ENCODE measurements at regions not wholly inside any gene's neighbourhood (a gene's known extent, or its start where the extent isn't known, plus 50 kb on each side); places are given as distances from the start of the nearest gene placed in this dataset.
"Not testable (repeated sequence)": the region's sequence is repeated elsewhere in the genome, so short reads cannot be mapped to it uniquely, and the experiment has no call there.

GRCh38 chr13:50463719-50464118 lies 379.8 kb downstream of the DLEU7 start:
- H3K4me3 ChIP-seq (ENCODE audit: low read depth, low read length): no peak overlapping the region
- no peak for DNase-seq (ENCODE audit: low read depth)
- TF ChIP-seq MYC (IDR thresholded peaks at IDR 0.05; ENCODE audit: low read depth, low read length): no peak
- TF ChIP-seq, protein P1, sequence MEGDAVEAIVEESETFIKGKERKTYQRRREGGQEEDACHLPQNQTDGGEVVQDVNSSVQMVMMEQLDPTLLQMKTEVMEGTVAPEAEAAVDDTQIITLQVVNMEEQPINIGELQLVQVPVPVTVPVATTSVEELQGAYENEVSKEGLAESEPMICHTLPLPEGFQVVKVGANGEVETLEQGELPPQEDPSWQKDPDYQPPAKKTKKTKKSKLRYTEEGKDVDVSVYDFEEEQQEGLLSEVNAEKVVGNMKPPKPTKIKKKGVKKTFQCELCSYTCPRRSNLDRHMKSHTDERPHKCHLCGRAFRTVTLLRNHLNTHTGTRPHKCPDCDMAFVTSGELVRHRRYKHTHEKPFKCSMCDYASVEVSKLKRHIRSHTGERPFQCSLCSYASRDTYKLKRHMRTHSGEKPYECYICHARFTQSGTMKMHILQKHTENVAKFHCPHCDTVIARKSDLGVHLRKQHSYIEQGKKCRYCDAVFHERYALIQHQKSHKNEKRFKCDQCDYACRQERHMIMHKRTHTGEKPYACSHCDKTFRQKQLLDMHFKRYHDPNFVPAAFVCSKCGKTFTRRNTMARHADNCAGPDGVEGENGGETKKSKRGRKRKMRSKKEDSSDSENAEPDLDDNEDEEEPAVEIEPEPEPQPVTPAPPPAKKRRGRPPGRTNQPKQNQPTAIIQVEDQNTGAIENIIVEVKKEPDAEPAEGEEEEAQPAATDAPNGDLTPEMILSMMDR (IDR thresholded peaks at IDR 0.05; ENCODE audit: low read depth, low read length): no peak

DNA sequence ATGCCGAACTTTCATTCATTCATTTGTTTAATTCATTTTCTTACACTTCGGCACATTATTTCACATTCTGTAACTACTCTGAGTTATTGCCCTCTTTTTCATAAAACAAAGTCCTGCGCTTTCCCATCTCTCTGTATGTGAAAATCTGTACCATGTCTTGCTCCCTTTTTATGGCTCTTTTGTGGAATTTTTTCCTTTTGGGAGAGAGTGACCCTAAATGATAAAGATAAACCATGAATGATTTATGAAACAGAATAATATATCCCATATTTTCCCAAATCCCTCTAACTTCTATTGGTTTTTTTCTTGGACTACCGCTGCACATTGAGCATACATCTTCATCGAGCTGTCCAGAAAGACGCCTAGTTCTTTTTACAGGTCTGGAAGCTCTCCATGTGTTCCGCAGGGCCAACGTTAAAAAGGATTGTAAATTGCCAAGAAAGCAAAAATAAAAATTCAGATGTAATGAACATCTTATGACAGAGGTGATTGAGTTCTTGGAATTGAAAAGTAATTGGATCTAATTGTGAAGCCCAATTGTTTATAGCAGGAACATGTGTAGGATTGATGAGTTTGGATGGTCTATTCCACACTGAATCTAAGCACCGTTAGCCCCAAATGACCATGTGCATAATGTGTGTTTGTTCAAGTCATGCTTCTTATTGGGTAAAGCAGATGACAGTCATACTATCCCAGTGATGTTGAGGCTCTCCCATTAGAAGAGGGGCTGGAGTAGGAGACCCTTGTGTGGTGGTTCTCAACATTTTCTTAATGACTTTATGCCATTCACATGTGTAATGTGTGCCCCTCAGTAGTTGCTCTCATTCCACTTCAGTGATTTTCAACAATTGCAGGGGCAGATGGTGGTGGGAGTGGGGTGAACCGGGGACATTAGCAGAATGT lies 378.9 kb downstream of the DLEU7 start:
- no peak for DNase-seq (ENCODE audit: low read depth)
- H3K4me3 ChIP-seq (ENCODE audit: low read depth, low read length): no peak overlapping the region
- TF ChIP-seq MYC (IDR thresholded peaks at IDR 0.05; ENCODE audit: low read depth, low read length): no peak
- TF ChIP-seq, protein P1 (IDR thresholded peaks at IDR 0.05; ENCODE audit: low read depth, low read length): no peak
- TF ChIP-seq POLR2A (IDR thresholded peaks at IDR 0.05; ENCODE audit: extremely low read depth, insufficient read length): no peak
- no peak for TF ChIP-seq MAX (IDR thresholded peaks at IDR 0.05; ENCODE audit: low read depth, low read length)

DNA sequence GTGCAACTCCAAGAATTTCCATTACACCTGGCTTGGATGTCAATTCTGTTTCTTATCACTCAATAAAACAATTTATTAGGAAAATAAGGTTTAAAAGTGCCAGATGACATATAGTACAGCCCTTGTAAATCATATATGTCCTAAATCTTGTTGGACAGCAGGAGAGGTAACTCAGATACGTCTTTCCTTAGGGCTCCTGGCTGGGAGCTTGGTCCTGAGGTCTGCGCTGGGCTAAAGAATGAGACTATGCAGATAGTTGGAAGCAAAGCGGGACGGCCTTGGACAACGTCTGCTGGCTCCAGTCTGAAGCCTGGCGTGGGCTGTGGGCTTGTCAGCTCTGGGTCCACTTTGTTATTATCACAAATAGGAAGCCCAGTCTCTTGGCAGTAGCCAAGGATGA lies 377.0 kb downstream of the DLEU7 start:
- no peak overlapping the region for H3K4me3 ChIP-seq (ENCODE audit: low read depth, low read length)

DNA sequence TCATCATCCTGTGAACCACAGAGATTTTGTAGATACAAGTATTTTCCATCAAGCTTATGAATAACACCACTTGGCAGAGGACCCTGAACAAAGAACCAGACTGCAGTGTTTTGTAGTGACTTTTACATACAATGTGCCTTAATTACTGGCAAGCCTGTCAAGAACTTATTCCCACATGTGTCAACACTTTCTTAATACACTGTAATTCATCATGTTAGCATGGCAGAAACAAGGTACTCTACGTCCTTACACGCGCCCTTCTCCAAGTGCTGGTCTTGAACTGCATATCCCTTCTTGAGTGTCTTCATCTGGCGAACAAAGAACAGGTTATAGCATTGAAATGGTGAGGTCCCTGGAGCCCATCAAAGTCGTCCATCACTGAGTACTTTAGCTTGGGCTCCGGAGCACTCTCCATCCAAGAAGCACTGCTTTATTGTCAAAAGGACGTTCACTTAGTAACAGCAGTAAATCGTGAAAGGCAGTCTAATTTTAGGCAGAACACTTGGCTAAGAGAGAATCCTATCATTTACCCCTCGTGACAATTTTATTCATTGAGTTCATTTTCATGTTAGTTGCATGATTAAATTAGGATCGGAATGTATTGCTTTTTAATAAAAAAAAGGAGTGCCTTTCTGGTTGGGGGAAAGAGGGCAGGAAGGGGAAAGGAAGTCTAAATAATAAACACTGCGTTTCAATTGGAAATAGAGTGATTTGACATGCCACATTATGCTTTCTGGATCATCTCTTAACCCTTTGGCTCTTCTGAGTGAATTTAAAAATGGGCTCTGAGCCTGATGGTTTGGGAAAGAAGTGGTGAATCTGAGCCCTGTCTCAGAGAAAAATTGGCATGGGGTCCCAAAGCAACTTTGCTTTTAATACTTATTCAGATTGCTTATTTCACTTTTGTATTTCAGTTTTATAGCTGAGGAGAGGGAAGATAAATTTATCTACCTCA lies 376.1 kb downstream of the DLEU7 start:
- TF ChIP-seq, protein P1 (IDR thresholded peaks at IDR 0.05; ENCODE audit: low read depth, low read length): no peak
- no peak for TF ChIP-seq MYC (IDR thresholded peaks at IDR 0.05; ENCODE audit: low read depth, low read length)
- TF ChIP-seq POLR2A (IDR thresholded peaks at IDR 0.05; ENCODE audit: extremely low read depth, insufficient read length): no peak
- no peak for TF ChIP-seq MAX (IDR thresholded peaks at IDR 0.05; ENCODE audit: low read depth, low read length)
- no peak for DNase-seq (ENCODE audit: low read depth)
- no peak overlapping the region for H3K4me3 ChIP-seq (ENCODE audit: low read depth, low read length)

More for the DNA sequence above, 377.0 kb downstream of the DLEU7 start:
- TF ChIP-seq POLR2A (IDR thresholded peaks at IDR 0.05; ENCODE audit: extremely low read depth, insufficient read length): no peak
- TF ChIP-seq MYC (IDR thresholded peaks at IDR 0.05; ENCODE audit: low read depth, low read length): no peak
- TF ChIP-seq MAX (IDR thresholded peaks at IDR 0.05; ENCODE audit: low read depth, low read length): no peak
- TF ChIP-seq, protein P1 (IDR thresholded peaks at IDR 0.05; ENCODE audit: low read depth, low read length): no peak
- no peak for DNase-seq (ENCODE audit: low read depth)

GRCh38 chr13:50468849-50469669 lies 374.4 kb downstream of the DLEU7 start:
- H3K4me3 ChIP-seq (ENCODE audit: low read depth, low read length): no peak overlapping the region
- TF ChIP-seq MYC (IDR thresholded peaks at IDR 0.05; ENCODE audit: low read depth, low read length) (no peak), MAX (IDR thresholded peaks at IDR 0.05; ENCODE audit: low read depth, low read length) (no peak), POLR2A (IDR thresholded peaks at IDR 0.05; ENCODE audit: extremely low read depth, insufficient read length) (no peak)
- TF ChIP-seq, protein P1 (IDR thresholded peaks at IDR 0.05; ENCODE audit: low read depth, low read length): no peak
- DNase-seq (ENCODE audit: low read depth): no peak

DNA sequence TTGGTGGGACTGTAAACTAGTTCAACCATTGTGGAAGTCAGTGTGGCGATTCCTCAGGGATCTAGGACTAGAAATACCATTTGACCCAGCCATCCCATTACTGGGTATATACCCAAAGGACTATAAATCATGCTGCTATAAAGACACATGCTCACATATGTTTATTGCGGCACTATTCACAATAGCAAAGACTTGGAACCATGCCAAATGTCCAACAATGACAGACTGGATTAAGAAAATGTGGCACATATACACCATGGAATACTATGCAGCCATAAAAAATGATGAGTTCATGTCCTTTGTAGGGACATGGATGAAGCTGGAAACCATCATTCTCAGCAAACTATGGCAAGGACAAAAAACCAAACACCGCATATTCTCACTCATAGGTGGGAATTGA lies 370.4 kb downstream of the DLEU7 start:
- H3K4me3 ChIP-seq (ENCODE audit: low read depth, low read length); DNase-seq (ENCODE audit: low read depth): not testable (repeated sequence)
